Caco-2 (cell line): ENCODE measurements at regions not wholly inside any gene's neighbourhood (a gene's known extent, or its start where the extent isn't known, plus 50 kb on each side); places are given as distances from the start of the nearest gene placed in this dataset.

Experiments used
- BruUV-seq: library from RNA; stranded (reverse); fragments of 400-500 nt; replicated peaks from 2 replicates; lab custom pipeline; 2021; lab: Mats Ljungman, UMichigan
- CTCF ChIA-PET: fragments of 300-600 bp; sonication (Branson Sonifier 250); formaldehyde crosslinking; loops from one replicate; lab custom pipeline; 2022; ENCODE audit warnings: antibody characterized with exemption; lab: Charles Lee
- POLR2A ChIA-PET: fragments of 300-600 bp; sonication (Branson Sonifier 250); formaldehyde crosslinking; loops from one replicate; lab custom pipeline; 2022; ENCODE audit warnings: antibody characterized with exemption; lab: Charles Lee
- DNase-seq, 2 experiments: peaks; one replicate each; pipeline versions ENCODE4 v3.0.0 to v3.0.0-alpha.2; 2020 to 2022
- H3K27me3 ChIP-seq: replicated peaks from 2 replicates; pipeline ENCODE4 v1.6.0; 2011; ENCODE audit warnings: low read length; ENCODE audit not compliant: control insufficient read depth, insufficient read depth
- H3K36me3 ChIP-seq: 2 replicates; pipeline ENCODE4 v1.5.1; 2011; ENCODE audit warnings: low read length; ENCODE audit not compliant: control insufficient read depth, insufficient read depth
- H3K4me1 ChIP-seq: fragments of 250-450 bp; sonication (Bioruptor Pico); 2 replicates; pipeline ENCODE4 v1.5.1; 2020; ENCODE audit warnings: mild to moderate bottlenecking
- H3K4me3 ChIP-seq: 2 replicates; pipeline ENCODE4 v1.5.1; 2011; ENCODE audit warnings: low read depth, mild to moderate bottlenecking, control low read depth, low read length
- H3K9me3 ChIP-seq: fragments of 250-450 bp; sonication (Bioruptor Pico); 2 replicates; pipeline ENCODE4 v1.5.1; 2020; ENCODE audit warnings: mild to moderate bottlenecking, moderate library complexity
- H3K27ac Mint-ChIP-seq: one replicate; pipeline ENCODE4 v1.8.0; 2022; ENCODE audit warnings: mixed read lengths; ENCODE audit not compliant: unreplicated experiment
- H3K27me3 Mint-ChIP-seq: one replicate; pipeline ENCODE4 v1.8.0; 2022; ENCODE audit warnings: mixed read lengths; ENCODE audit not compliant: insufficient read depth, unreplicated experiment
- H3K36me3 Mint-ChIP-seq: one replicate; pipeline ENCODE4 v1.8.0; 2022; ENCODE audit warnings: mild to moderate bottlenecking, mixed read lengths; ENCODE audit not compliant: insufficient read depth, unreplicated experiment
- H3K4me1 Mint-ChIP-seq: one replicate; pipeline ENCODE4 v1.8.0; 2022; ENCODE audit warnings: low read depth, mixed read lengths; ENCODE audit not compliant: unreplicated experiment
- H3K4me3 Mint-ChIP-seq: one replicate; pipeline ENCODE4 v1.8.0; 2022; ENCODE audit warnings: mild to moderate bottlenecking, moderate library complexity, mixed read lengths; ENCODE audit not compliant: unreplicated experiment
- H3K9me3 Mint-ChIP-seq: one replicate; pipeline ENCODE4 v1.8.0; 2022; ENCODE audit warnings: mixed read lengths; ENCODE audit not compliant: unreplicated experiment
- CTCF ChIP-seq, 2 experiments: fragments of 200-600 bp in 1 of 2; IDR thresholded peaks; 1 replicate in 1 of 2; 2 replicates in 1 of 2; pipeline versions ENCODE4 v1.5.1 to v1.8.0; 2011 to 2022; ENCODE audit warnings: antibody characterized with exemption in 1 of 2, control low read depth in 1 of 2, inconsistent platforms in 1 of 2, low read depth in 1 of 2, low read length in 1 of 2, mild to moderate bottlenecking in 1 of 2, moderate library complexity in 1 of 2; ENCODE audit not compliant: insufficient read depth in 1 of 2, severe bottlenecking in 1 of 2, unreplicated experiment in 1 of 2
- intact Hi-C: fragments of 100-400 bp; cut with micrococcal nuclease; formaldehyde crosslinking; loops from one replicate; pipeline ENCODE4 v1.10.0; 2022; ENCODE audit not compliant: unreplicated experiment

- H3K9me3 ChIP-seq = no peaks in the 10 kb centered on the region
- H3K36me3 Mint-ChIP-seq = no peaks in the 10 kb centered on the region
- H3K4me3 Mint-ChIP-seq = no peak overlapping the region
- no TSS peak for BruUV-seq
- ChIA-PET CTCF (no interaction called here), POLR2A (no interaction called here)
- no peak overlapping the region for H3K4me3 ChIP-seq
- no peaks in the 10 kb centered on the region for H3K27me3 Mint-ChIP-seq
- no peak for DNase-seq
- TF ChIP-seq CTCF (IDR thresholded peaks at IDR 0.05; ENCODE audit: insufficient read depth in 1 of 2, low read depth in 1 of 2, low read length in 1 of 2, severe bottlenecking in 1 of 2, unreplicated experiment in 1 of 2) = no peak
- no peaks in the 10 kb centered on the region for H3K9me3 Mint-ChIP-seq
- no peaks in the 10 kb centered on the region for H3K4me1 ChIP-seq
- H3K27ac Mint-ChIP-seq = no peak overlapping the region
- no peaks in the 10 kb centered on the region for H3K4me1 Mint-ChIP-seq
- no peaks in the 10 kb centered on the region for H3K27me3 ChIP-seq
- intact Hi-C loops = no loop called here
- no peaks in the 10 kb centered on the region for H3K36me3 ChIP-seq
These were observed 56.5 kb upstream of the BCAR3 start for GRCh38 chr1:93738075-93738622.

GRCh38 chr1:93735722-93736121 lies 54.1 kb upstream of the BCAR3 start:
- TF ChIP-seq CTCF (IDR thresholded peaks at IDR 0.05; ENCODE audit: insufficient read depth in 1 of 2, low read depth in 1 of 2, low read length in 1 of 2, severe bottlenecking in 1 of 2, unreplicated experiment in 1 of 2) = no peak
- Histone ChIP-seq H3K4me1 (no peaks in the 10 kb centered on the region), H3K9me3 (no peaks in the 10 kb centered on the region), H3K36me3 (no peaks in the 10 kb centered on the region), H3K27me3 (no peaks in the 10 kb centered on the region), H3K4me3 (no peak overlapping the region)
- Mint-ChIP-seq H3K9me3 (no peaks in the 10 kb centered on the region), H3K4me1 (no peaks in the 10 kb centered on the region), H3K4me3 (no peak overlapping the region), H3K27me3 (no peaks in the 10 kb centered on the region), H3K36me3 (no peaks in the 10 kb centered on the region), H3K27ac (no peak overlapping the region)
- ChIA-PET CTCF (interaction anchor here (0.7 to 1.5 kb wide), 3 partner anchors 14 to 104 kb away, joined by 3 to 5 read pairs (median 4); no protein-coding TSS in a partner anchor), POLR2A (interaction anchor here (0.5 kb wide), 1 partner anchor 96 kb away, joined by 7 read pairs; no protein-coding TSS in a partner anchor)
- no peak for DNase-seq
- BruUV-seq = no TSS peak
- intact Hi-C loops = loop anchor here (2.0 kb wide), 2 partner anchors 79 to 105 kb away; no protein-coding TSS in a partner anchor

DNA sequence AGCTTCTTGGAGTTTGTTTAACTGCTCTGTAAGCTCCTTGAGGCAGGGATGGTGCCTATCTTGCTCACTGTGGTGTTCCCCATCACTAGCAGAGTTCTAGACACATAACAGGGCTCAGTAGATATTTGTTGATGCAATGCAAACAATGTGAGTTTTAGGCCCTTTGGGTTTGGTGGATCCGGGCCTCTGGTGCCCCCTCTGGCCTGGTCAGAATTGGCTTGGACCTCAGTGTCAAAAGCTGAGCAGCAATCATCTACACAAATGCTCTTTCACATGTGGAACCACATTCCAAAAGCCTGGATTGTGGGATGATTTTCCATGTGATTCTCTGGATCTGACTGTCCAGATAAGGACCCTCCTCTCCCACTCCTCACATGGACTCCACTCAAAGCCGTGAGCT lies 53.4 kb upstream of the BCAR3 start:
- Histone ChIP-seq H3K27me3 (no peaks in the 10 kb centered on the region), H3K9me3 (no peaks in the 10 kb centered on the region), H3K4me1 (no peaks in the 10 kb centered on the region), H3K36me3 (no peaks in the 10 kb centered on the region), H3K4me3 (no peak overlapping the region)
- peak in 1 of 2 experiments; percentile 15 for DNase-seq
- no peaks in the 10 kb centered on the region for H3K4me1 Mint-ChIP-seq
- H3K36me3 Mint-ChIP-seq = no peaks in the 10 kb centered on the region
- intact Hi-C loops = loop anchor here (2.0 kb wide), 2 partner anchors 80 to 104 kb away; no protein-coding TSS in a partner anchor
- POLR2A ChIA-PET = no interaction called here
- no peak overlapping the region for H3K4me3 Mint-ChIP-seq
- H3K27me3 Mint-ChIP-seq = no peaks in the 10 kb centered on the region
- no peak overlapping the region for H3K27ac Mint-ChIP-seq
- CTCF ChIA-PET = interaction anchor here (0.7 to 1.5 kb wide), 3 partner anchors 15 to 104 kb away, joined by 3 to 5 read pairs (median 4); no protein-coding TSS in a partner anchor
- peak in 1 of 2 experiments; percentile 33 for TF ChIP-seq CTCF (IDR thresholded peaks at IDR 0.05; ENCODE audit: insufficient read depth in 1 of 2, low read depth in 1 of 2, low read length in 1 of 2, severe bottlenecking in 1 of 2, unreplicated experiment in 1 of 2)
- BruUV-seq = no TSS peak
- no peaks in the 10 kb centered on the region for H3K9me3 Mint-ChIP-seq
